CD4-positive, alpha-beta memory T cell (primary cell): ENCODE measurements at regions not wholly inside any gene's neighbourhood (a gene's known extent, or its start where the extent isn't known, plus 50 kb on each side); places are given as distances from the start of the nearest gene placed in this dataset.

Source experiments
- CTCF ChIA-PET: fragments of 350-600 bp; sonication (Branson Sonifier 250); formaldehyde crosslinking; loops from one replicate; lab custom pipeline; 2021; ENCODE audit warnings: inconsistent platforms; ENCODE audit not compliant: partially characterized antibody; lab: Charles Lee
- POLR2A ChIA-PET: fragments of 350-600 bp; sonication (Branson Sonifier 250); formaldehyde crosslinking; loops from one replicate; lab custom pipeline; 2021; ENCODE audit not compliant: partially characterized antibody; lab: Charles Lee
- DNase-seq, 5 donors: peaks; one replicate each; pipeline versions ENCODE4 v3.0.0 to v3.0.0-alpha.2; 2020 to 2022; ENCODE audit warnings: mixed read lengths in 1 of 5
- H3K27ac ChIP-seq: one replicate; pipeline ENCODE4 v1.7.0; 2013; ENCODE audit warnings: low read depth, low read length
- H3K27me3 ChIP-seq: 2 replicates; pipeline ENCODE4 v1.7.0; 2013; ENCODE audit warnings: mild to moderate bottlenecking, low read length, moderate library complexity; ENCODE audit not compliant: insufficient read depth
- H3K36me3 ChIP-seq: 2 replicates; pipeline ENCODE4 v1.7.0; 2013; ENCODE audit warnings: mild to moderate bottlenecking, low read length, moderate library complexity; ENCODE audit not compliant: insufficient read depth
- H3K4me1 ChIP-seq: 2 replicates; pipeline ENCODE4 v1.7.0; 2013; ENCODE audit warnings: mild to moderate bottlenecking, low read length, moderate library complexity; ENCODE audit not compliant: insufficient read depth
- H3K4me3 ChIP-seq, 2 donors: one replicate each; pipeline ENCODE4 v1.7.0; 2013; ENCODE audit warnings: low read length in 2 of 2, mild to moderate bottlenecking in 1 of 2
- H3K9me3 ChIP-seq, 2 donors: one replicate each; pipeline ENCODE4 v1.7.0; 2013; ENCODE audit warnings: low read length in 2 of 2, control low read depth in 1 of 2; ENCODE audit not compliant: control insufficient read depth in 1 of 2
- H3K27ac Mint-ChIP-seq, 7 donors: one replicate each; pipeline ENCODE4 v1.8.0; 2020 to 2021; ENCODE audit warnings: mixed read lengths in 7 of 7, mild to moderate bottlenecking in 6 of 7, inconsistent platforms in 3 of 7, moderate library complexity in 3 of 7
- H3K27me3 Mint-ChIP-seq, 2 donors: one replicate each; pipeline ENCODE4 v1.8.0; 2020 to 2021; ENCODE audit warnings: mixed read lengths in 2 of 2
- H3K36me3 Mint-ChIP-seq, 2 donors: one replicate each; pipeline ENCODE4 v1.8.0; 2020 to 2021; ENCODE audit warnings: mixed read lengths in 2 of 2, inconsistent platforms in 1 of 2, mild to moderate bottlenecking in 1 of 2
- H3K4me1 Mint-ChIP-seq, 4 donors: one replicate each; pipeline ENCODE4 v1.8.0; 2020 to 2021; ENCODE audit warnings: mixed read lengths in 4 of 4, mild to moderate bottlenecking in 1 of 4
- H3K4me3 Mint-ChIP-seq, 8 donors: one replicate each; pipeline ENCODE4 v1.8.0; 2020 to 2021; ENCODE audit warnings: mixed read lengths in 8 of 8, mild to moderate bottlenecking in 7 of 8, moderate library complexity in 6 of 8, inconsistent platforms in 3 of 8
- H3K9me3 Mint-ChIP-seq, 8 donors: one replicate each; pipeline ENCODE4 v1.8.0; 2020 to 2021; ENCODE audit warnings: mixed read lengths in 8 of 8, mild to moderate bottlenecking in 5 of 8, inconsistent platforms in 3 of 8, moderate library complexity in 1 of 8
- intact Hi-C: fragments of 100-400 bp; cut with micrococcal nuclease; formaldehyde crosslinking; loops from one replicate; pipeline ENCODE4 v1.15.1; 2023

DNA sequence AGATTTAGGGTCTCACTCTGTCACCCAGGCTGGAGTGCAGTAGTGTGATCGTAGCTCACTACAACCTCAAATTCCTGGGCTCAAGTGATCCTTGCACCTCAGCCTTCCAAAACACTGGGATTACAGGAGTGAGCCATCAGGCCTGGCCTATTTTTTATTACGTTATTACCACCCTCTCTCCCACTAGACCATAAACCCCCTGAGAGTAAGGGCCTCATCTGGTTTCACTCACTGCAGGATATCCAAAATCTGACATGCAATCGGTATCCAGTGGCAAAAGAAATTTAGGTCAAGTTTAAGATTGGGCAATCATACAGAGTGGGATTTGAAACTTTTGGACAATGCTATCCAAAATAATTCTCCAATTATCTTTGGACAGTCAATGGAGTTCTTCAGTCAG is 117.0 kb upstream of the NEBL start:
- H3K4me1 ChIP-seq, result no peaks in the 10 kb centered on the region
- no peak overlapping the region for H3K4me3 Mint-ChIP-seq
- H3K4me1 Mint-ChIP-seq, result peaks cover 0 to 2% (median 0%) of the 10 kb centered on the region in 4 donors
- no peak for DNase-seq
- CTCF ChIA-PET, result no interaction called here
- H3K4me3 ChIP-seq, result no peak overlapping the region
- POLR2A ChIA-PET, result no interaction called here
- no peaks in the 10 kb centered on the region for H3K27me3 ChIP-seq
- H3K27ac ChIP-seq, result no peak overlapping the region
- H3K9me3 ChIP-seq, result no peaks in the 10 kb centered on the region
- H3K27me3 Mint-ChIP-seq, result peaks cover 0 to 2% of the 10 kb centered on the region in 2 donors
- no peak overlapping the region for H3K27ac Mint-ChIP-seq
- peaks cover 0 to 7% (median 0%) of the 10 kb centered on the region in 8 donors for H3K9me3 Mint-ChIP-seq
- intact Hi-C loops, result no loop called here
- no peaks in the 10 kb centered on the region for H3K36me3 Mint-ChIP-seq
- H3K36me3 ChIP-seq, result no peaks in the 10 kb centered on the region

DNA sequence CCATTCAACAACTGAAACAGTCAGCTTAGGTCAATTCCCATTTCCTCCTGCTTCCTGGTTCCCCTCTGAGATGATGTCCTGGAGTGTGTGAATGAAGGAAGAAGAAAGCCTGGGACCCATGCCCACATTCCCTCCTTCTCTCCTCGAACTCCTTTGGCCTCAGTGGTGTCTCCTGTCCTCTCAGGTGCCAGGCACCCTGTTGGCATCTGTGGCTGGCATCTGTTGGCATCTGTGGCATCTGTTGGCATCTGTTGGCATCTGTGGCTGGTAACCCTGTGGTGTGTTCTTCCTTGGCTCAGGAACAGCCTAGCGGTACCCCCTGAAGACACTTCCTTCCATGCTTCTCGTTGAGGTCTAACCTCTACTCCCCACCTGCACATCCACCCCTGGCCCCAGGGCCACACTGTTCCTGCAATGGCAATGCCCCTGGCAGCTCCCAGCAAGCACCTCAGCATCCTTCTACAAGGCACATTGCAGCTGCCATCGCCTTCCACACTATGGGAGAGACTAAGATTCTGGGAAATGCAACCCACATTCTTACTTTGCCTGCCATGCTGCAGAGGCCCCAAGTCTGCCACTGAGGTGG is 114.4 kb upstream of the NEBL start:
- Mint-ChIP-seq H3K36me3 (no peaks in the 10 kb centered on the region), H3K4me1 (no peaks in the 10 kb centered on the region), H3K9me3 (peaks cover 0 to 7% (median 0%) of the 10 kb centered on the region in 8 donors), H3K27ac (no peak overlapping the region), H3K27me3 (peaks cover 0 to 2% of the 10 kb centered on the region in 2 donors), H3K4me3 (no peak overlapping the region)
- no peak overlapping the region for H3K4me3 ChIP-seq
- no peaks in the 10 kb centered on the region for H3K27me3 ChIP-seq
- no peak overlapping the region for H3K27ac ChIP-seq
- intact Hi-C loops, result no loop called here
- POLR2A ChIA-PET, result no interaction called here
- H3K36me3 ChIP-seq, result no peaks in the 10 kb centered on the region
- no peaks in the 10 kb centered on the region for H3K9me3 ChIP-seq
- no peak for DNase-seq
- no peaks in the 10 kb centered on the region for H3K4me1 ChIP-seq
- CTCF ChIA-PET, result no interaction called here

DNA sequence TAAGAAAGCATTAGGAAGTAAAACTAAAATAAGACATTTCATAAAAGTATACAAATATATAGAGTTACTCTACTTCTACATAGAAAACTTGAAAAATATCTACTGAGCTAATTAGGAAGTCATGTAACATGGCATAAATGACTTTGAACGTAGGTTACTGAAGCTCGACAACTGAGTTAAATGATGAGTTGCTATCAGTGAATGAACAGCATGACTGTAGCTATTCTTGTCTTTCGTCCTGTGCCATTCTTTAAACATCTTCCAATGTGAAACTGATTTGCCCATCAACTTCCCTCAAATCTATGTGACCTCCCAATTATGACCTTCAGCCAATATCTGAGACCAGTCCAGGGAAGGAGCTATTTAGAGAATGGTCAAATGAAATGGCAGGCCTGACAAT is 113.5 kb upstream of the NEBL start:
- intact Hi-C loops, result no loop called here
- H3K4me1 Mint-ChIP-seq, result no peaks in the 10 kb centered on the region

DNA sequence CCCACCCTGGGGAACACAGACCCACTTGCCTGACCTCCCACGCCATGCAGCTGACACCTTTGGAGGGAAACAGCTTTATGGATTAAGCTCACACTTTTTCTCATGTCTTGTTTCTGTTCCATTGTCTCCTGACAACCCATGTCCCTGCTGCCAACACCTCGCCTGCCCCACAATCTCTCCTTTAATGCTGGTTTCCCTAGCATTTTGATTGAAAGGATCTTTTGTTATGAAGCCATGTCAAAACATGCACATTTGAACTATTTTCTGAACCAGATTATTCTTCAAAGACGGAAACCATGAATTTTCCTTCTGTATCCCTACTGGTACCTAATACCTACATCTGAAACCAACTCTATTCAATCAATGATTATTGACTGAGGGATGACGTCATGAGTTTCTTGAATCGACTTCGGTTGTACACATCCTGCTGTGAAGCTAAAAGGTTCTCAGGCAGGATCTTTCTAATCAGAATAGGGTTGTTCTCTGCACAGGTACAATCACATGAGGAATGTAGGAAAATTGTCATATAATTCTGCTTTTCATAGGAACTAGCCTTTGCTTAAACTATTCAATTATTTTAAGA is 106.2 kb upstream of the NEBL start:
- intact Hi-C loops, result no loop called here
- no peak overlapping the region for H3K27ac ChIP-seq
- no peak overlapping the region for H3K4me3 Mint-ChIP-seq
- H3K27ac Mint-ChIP-seq, result no peak overlapping the region
- DNase-seq, result no peak
- peaks cover 0 to 5% (median 0%) of the 10 kb centered on the region in 8 donors for H3K9me3 Mint-ChIP-seq
- no peaks in the 10 kb centered on the region for H3K27me3 ChIP-seq
- POLR2A ChIA-PET, result no interaction called here
- no peak overlapping the region for H3K4me3 ChIP-seq
- no peaks in the 10 kb centered on the region for H3K4me1 ChIP-seq
- H3K36me3 Mint-ChIP-seq, result no peaks in the 10 kb centered on the region
- peaks cover 0 to 2% (median 0%) of the 10 kb centered on the region in 4 donors for H3K4me1 Mint-ChIP-seq
- H3K36me3 ChIP-seq, result no peaks in the 10 kb centered on the region
- CTCF ChIA-PET, result no interaction called here
- H3K27me3 Mint-ChIP-seq, result no peaks in the 10 kb centered on the region
- no peaks in the 10 kb centered on the region for H3K9me3 ChIP-seq

More for the DNA sequence above, 113.5 kb upstream of the NEBL start:
- Histone ChIP-seq H3K27me3 (no peaks in the 10 kb centered on the region), H3K4me1 (no peaks in the 10 kb centered on the region), H3K36me3 (no peaks in the 10 kb centered on the region), H3K4me3 (no peak overlapping the region), H3K9me3 (no peaks in the 10 kb centered on the region), H3K27ac (no peak overlapping the region)
- Mint-ChIP-seq H3K4me3 (no peak overlapping the region), H3K27ac (no peak overlapping the region), H3K36me3 (no peaks in the 10 kb centered on the region), H3K27me3 (peaks cover 0 to 2% of the 10 kb centered on the region in 2 donors), H3K9me3 (peaks cover 0 to 7% (median 0%) of the 10 kb centered on the region in 8 donors)
- no peak for DNase-seq
- ChIA-PET CTCF (no interaction called here), POLR2A (no interaction called here)

DNA sequence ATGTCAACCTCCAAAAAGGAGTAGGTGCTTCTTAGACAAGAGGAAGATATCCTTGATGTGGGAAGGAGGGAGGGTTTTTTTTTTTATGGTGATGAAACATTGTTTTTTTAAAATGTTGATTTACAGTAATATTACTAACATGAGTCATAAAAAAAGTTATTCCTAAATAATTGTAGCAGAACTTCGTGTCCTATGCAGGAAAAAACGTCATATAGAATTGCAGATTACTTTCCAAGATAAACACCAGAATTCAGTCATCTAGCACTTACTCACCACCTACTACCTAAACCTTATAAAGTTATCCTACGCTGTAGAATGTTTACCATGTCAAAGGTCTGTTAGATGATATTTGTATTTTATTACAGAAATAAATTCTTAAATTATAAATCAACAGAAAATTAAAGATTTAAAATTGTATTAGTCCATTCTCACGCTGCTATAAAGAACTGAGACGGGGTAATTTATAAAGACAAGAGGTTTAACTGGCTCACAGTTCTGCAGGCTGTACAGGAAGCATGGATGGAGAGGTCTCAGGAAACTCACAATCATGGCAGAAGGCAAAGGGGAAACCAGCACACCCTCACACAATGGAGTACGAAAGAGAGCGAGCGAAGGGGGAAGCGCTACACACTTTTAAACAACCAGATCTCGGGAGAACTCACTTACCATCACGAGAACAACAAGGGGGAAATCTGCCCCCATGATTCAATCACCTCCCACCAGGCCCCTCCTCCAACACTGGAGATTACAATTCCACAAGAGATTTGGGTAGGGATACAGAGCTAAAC is 105.2 kb upstream of the NEBL start:
- Histone ChIP-seq H3K9me3 (no peaks in the 10 kb centered on the region), H3K4me1 (no peaks in the 10 kb centered on the region), H3K4me3 (no peak overlapping the region), H3K27me3 (no peaks in the 10 kb centered on the region), H3K27ac (no peak overlapping the region), H3K36me3 (no peaks in the 10 kb centered on the region)
- Mint-ChIP-seq H3K4me3 (no peak overlapping the region), H3K36me3 (no peaks in the 10 kb centered on the region), H3K27ac (no peak overlapping the region), H3K4me1 (peaks cover 0 to 2% (median 0%) of the 10 kb centered on the region in 4 donors), H3K27me3 (no peaks in the 10 kb centered on the region), H3K9me3 (peaks cover 0 to 5% (median 0%) of the 10 kb centered on the region in 8 donors)
- intact Hi-C loops, result no loop called here
- DNase-seq, result no peak
- POLR2A ChIA-PET, result no interaction called here
- CTCF ChIA-PET, result no interaction called here

DNA sequence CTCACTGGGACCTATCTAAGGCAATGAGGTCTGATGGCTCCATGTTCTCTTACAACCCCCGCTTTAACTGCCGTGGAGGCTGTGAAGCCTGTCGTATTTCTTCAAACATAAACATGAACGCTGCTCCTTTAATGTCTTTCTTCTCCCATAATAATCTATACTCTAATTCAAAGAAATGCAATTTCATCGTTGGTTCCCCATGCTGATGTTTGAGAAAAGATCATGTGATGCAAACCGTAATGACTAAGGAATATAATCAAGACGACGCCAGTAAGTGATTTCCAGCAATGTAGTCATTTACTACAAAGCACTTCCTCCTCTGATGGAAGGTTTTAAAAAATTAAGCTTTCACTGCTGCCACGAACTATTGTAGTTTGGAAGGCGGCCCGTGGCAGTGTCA is 102.6 kb upstream of the NEBL start:
- ChIA-PET CTCF (no interaction called here), POLR2A (no interaction called here)
- no peak overlapping the region for H3K4me3 Mint-ChIP-seq
- no peaks in the 10 kb centered on the region for H3K36me3 Mint-ChIP-seq
- Histone ChIP-seq H3K36me3 (no peaks in the 10 kb centered on the region), H3K9me3 (no peaks in the 10 kb centered on the region), H3K4me1 (no peaks in the 10 kb centered on the region), H3K27ac (no peak overlapping the region), H3K27me3 (no peaks in the 10 kb centered on the region), H3K4me3 (no peak overlapping the region)
- no peak overlapping the region for H3K27ac Mint-ChIP-seq
- H3K9me3 Mint-ChIP-seq, result peaks cover 0 to 5% (median 0%) of the 10 kb centered on the region in 8 donors
- peaks cover 0 to 2% (median 0%) of the 10 kb centered on the region in 4 donors for H3K4me1 Mint-ChIP-seq
- intact Hi-C loops, result no loop called here
- DNase-seq, result no peak
- H3K27me3 Mint-ChIP-seq, result no peaks in the 10 kb centered on the region

DNA sequence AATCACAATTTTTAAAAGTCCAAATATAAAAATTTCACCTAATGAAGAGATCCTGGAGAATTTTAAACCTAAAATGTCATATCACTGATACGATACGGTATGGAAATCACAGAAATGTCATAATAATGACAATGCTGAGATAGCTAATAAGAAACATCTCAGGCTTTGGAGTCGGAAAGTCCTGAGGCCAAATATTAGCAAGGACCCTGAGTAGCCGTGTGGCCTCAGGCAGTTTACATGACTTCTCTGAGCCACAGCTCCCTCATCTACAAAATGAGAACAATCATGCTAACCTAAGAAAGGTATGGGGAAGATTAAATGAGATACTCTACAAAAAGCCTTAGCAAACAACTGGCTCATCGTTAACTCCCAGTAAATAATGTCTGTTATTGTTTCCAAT is 100.9 kb upstream of the NEBL start:
- Histone ChIP-seq H3K27ac (no peak overlapping the region), H3K4me3 (no peak overlapping the region), H3K9me3 (no peaks in the 10 kb centered on the region), H3K36me3 (no peaks in the 10 kb centered on the region), H3K4me1 (no peaks in the 10 kb centered on the region), H3K27me3 (no peaks in the 10 kb centered on the region)
- Mint-ChIP-seq H3K36me3 (no peaks in the 10 kb centered on the region), H3K9me3 (peaks cover 0 to 5% (median under 1%) of the 10 kb centered on the region in 8 donors), H3K27ac (no peak overlapping the region), H3K4me3 (no peak overlapping the region), H3K4me1 (peaks cover 0 to 2% (median 0%) of the 10 kb centered on the region in 4 donors), H3K27me3 (no peaks in the 10 kb centered on the region)
- intact Hi-C loops, result no loop called here
- CTCF ChIA-PET, result no interaction called here
- POLR2A ChIA-PET, result no interaction called here
- DNase-seq, result no peak
